ENCODE measurements at regions not wholly inside any gene's neighbourhood (a gene's known extent, or its start where the extent isn't known, plus 50 kb on each side); places are given as distances from the start of the nearest gene placed in this dataset.

GRCh38 chr4:111836601-111837000 lies 308.7 kb upstream of the FAM241A start:
- Histone ChIP-seq H3K9me3 (ENCODE audit: control insufficient read depth, low read length) (peaks cover 1% of the 10 kb centered on the region), H3K27me3 (ENCODE audit: control insufficient read depth in 1 of 2, insufficient read depth in 2 of 2, low read length in 1 of 2) (no peaks in the 10 kb centered on the region), H3K36me3 (ENCODE audit: control insufficient read depth in 1 of 2, insufficient read depth in 2 of 2, low read length in 1 of 2) (no peaks in the 10 kb centered on the region), H3K4me1 (ENCODE audit: control insufficient read depth in 1 of 2, insufficient read depth in 2 of 2, low read length in 2 of 2) (no peaks in the 10 kb centered on the region), H3K4me3 (ENCODE audit: low read length in 2 of 2) (no peak overlapping the region), H3K27ac (ENCODE audit: low read depth in 1 of 2, low read length in 2 of 2) (no peak overlapping the region)
- DNase-seq (no peak), ATAC-seq (ENCODE audit: low FRiP score) (no peak)
- 79 to 81% methylated on average over 3 of the region's 3 CpGs for WGBS, 2 donors
- intact Hi-C loops (cut with DNase I), result no loop called here

GRCh38 chr4:111837761-111838160 lies 307.5 kb upstream of the FAM241A start:
- Histone ChIP-seq H3K4me3 (ENCODE audit: low read length in 2 of 2) (no peak overlapping the region), H3K36me3 (ENCODE audit: control insufficient read depth in 1 of 2, insufficient read depth in 2 of 2, low read length in 1 of 2) (no peaks in the 10 kb centered on the region), H3K27me3 (ENCODE audit: control insufficient read depth in 1 of 2, insufficient read depth in 2 of 2, low read length in 1 of 2) (no peaks in the 10 kb centered on the region), H3K9me3 (ENCODE audit: control insufficient read depth, low read length) (peaks cover 1% of the 10 kb centered on the region), H3K4me1 (ENCODE audit: control insufficient read depth in 1 of 2, insufficient read depth in 2 of 2, low read length in 2 of 2) (no peaks in the 10 kb centered on the region), H3K27ac (ENCODE audit: low read depth in 1 of 2, low read length in 2 of 2) (no peak overlapping the region)
- no peak for DNase-seq
- 76 to 83% methylated on average over 2 of the region's 2 CpGs for WGBS, 2 donors
- ATAC-seq (ENCODE audit: low FRiP score), result no peak
- intact Hi-C loops (cut with DNase I), result no loop called here

GRCh38 chr4:111838406-111838930 lies 306.8 kb upstream of the FAM241A start:
- WGBS, 2 donors, result 53 to 58% methylated on average over 4 of the region's 4 CpGs
- H3K9me3 ChIP-seq (ENCODE audit: control insufficient read depth, low read length), result peaks cover 1% of the 10 kb centered on the region
- H3K4me3 ChIP-seq (ENCODE audit: low read length in 2 of 2), result no peak overlapping the region
- no peak overlapping the region for H3K27ac ChIP-seq (ENCODE audit: low read depth in 1 of 2, low read length in 2 of 2)
- DNase-seq, result no peak
- no peaks in the 10 kb centered on the region for H3K36me3 ChIP-seq (ENCODE audit: control insufficient read depth in 1 of 2, insufficient read depth in 2 of 2, low read length in 1 of 2)
- no peaks in the 10 kb centered on the region for H3K27me3 ChIP-seq (ENCODE audit: control insufficient read depth in 1 of 2, insufficient read depth in 2 of 2, low read length in 1 of 2)
- ATAC-seq (ENCODE audit: low FRiP score), result no peak
- intact Hi-C loops (cut with DNase I), result no loop called here
- H3K4me1 ChIP-seq (ENCODE audit: control insufficient read depth in 1 of 2, insufficient read depth in 2 of 2, low read length in 2 of 2), result no peaks in the 10 kb centered on the region

- Histone ChIP-seq H3K4me1 (ENCODE audit: control insufficient read depth in 1 of 2, insufficient read depth in 2 of 2, low read length in 2 of 2) (no peaks in the 10 kb centered on the region), H3K4me3 (ENCODE audit: low read length in 2 of 2) (no peak overlapping the region), H3K27me3 (ENCODE audit: control insufficient read depth in 1 of 2, insufficient read depth in 2 of 2, low read length in 1 of 2) (no peaks in the 10 kb centered on the region), H3K9me3 (ENCODE audit: control insufficient read depth, low read length) (peaks cover 1% of the 10 kb centered on the region), H3K27ac (ENCODE audit: low read depth in 1 of 2, low read length in 2 of 2) (no peak overlapping the region), H3K36me3 (ENCODE audit: control insufficient read depth in 1 of 2, insufficient read depth in 2 of 2, low read length in 1 of 2) (no peaks in the 10 kb centered on the region)
- intact Hi-C loops (cut with DNase I), result no loop called here
- DNase-seq (no peak), ATAC-seq (ENCODE audit: low FRiP score) (no peak)
- 29 to 46% methylated on average over 2 of the region's 2 CpGs for WGBS, 2 donors
Observed at GRCh38 chr4:111839141-111839540, 306.1 kb upstream of the FAM241A start.

- H3K4me3 ChIP-seq (ENCODE audit: low read length in 2 of 2), result no peak overlapping the region
- H3K4me1 ChIP-seq (ENCODE audit: control insufficient read depth in 1 of 2, insufficient read depth in 2 of 2, low read length in 2 of 2), result no peaks in the 10 kb centered on the region
- H3K27ac ChIP-seq (ENCODE audit: low read depth in 1 of 2, low read length in 2 of 2), result no peak overlapping the region
- ATAC-seq (ENCODE audit: low FRiP score), result no peak
- intact Hi-C loops (cut with DNase I), result no loop called here
- WGBS, 2 donors, result 69 to 72% methylated on average over 3 of the region's 3 CpGs
- no peaks in the 10 kb centered on the region for H3K36me3 ChIP-seq (ENCODE audit: control insufficient read depth in 1 of 2, insufficient read depth in 2 of 2, low read length in 1 of 2)
- DNase-seq, result no peak
- H3K9me3 ChIP-seq (ENCODE audit: control insufficient read depth, low read length), result peaks cover 1% of the 10 kb centered on the region
- H3K27me3 ChIP-seq (ENCODE audit: control insufficient read depth in 1 of 2, insufficient read depth in 2 of 2, low read length in 1 of 2), result no peaks in the 10 kb centered on the region
Observed at GRCh38 chr4:111842336-111842735, 302.9 kb upstream of the FAM241A start.

GRCh38 chr4:111847296-111848008 lies 297.8 kb upstream of the FAM241A start:
- H3K4me3 ChIP-seq (ENCODE audit: low read length in 2 of 2), result no peak overlapping the region
- no peak overlapping the region for H3K27ac ChIP-seq (ENCODE audit: low read depth in 1 of 2, low read length in 2 of 2)
- no peaks in the 10 kb centered on the region for H3K27me3 ChIP-seq (ENCODE audit: control insufficient read depth in 1 of 2, insufficient read depth in 2 of 2, low read length in 1 of 2)
- H3K4me1 ChIP-seq (ENCODE audit: control insufficient read depth in 1 of 2, insufficient read depth in 2 of 2, low read length in 2 of 2), result no peaks in the 10 kb centered on the region
- H3K9me3 ChIP-seq (ENCODE audit: control insufficient read depth, low read length), result no peaks in the 10 kb centered on the region
- ATAC-seq (ENCODE audit: low FRiP score) (no peak), DNase-seq (no peak)
- no peaks in the 10 kb centered on the region for H3K36me3 ChIP-seq (ENCODE audit: control insufficient read depth in 1 of 2, insufficient read depth in 2 of 2, low read length in 1 of 2)
- 45 to 47% methylated on average over 5 of the region's 5 CpGs for WGBS, 2 donors
- intact Hi-C loops (cut with DNase I), result no loop called here

- WGBS, 2 donors, result 37 to 49% methylated on average over 1 of the region's 1 CpG
- intact Hi-C loops (cut with DNase I), result loop anchor here in 1 of 2 donors (10.0 kb wide), 1 partner anchor 215 kb away; no protein-coding TSS in a partner anchor
- ATAC-seq (ENCODE audit: low FRiP score), result no peak
Observed at GRCh38 chr4:111849746-111850284, 295.4 kb upstream of the FAM241A start.

GRCh38 chr4:111854494-111855087 lies 290.7 kb upstream of the FAM241A start:
- no peaks in the 10 kb centered on the region for H3K4me1 ChIP-seq (ENCODE audit: control insufficient read depth in 1 of 2, insufficient read depth in 2 of 2, low read length in 2 of 2)
- no peak for ATAC-seq (ENCODE audit: low FRiP score)
- H3K27ac ChIP-seq (ENCODE audit: low read depth in 1 of 2, low read length in 2 of 2), result no peak overlapping the region
- DNase-seq, result no peak
- H3K9me3 ChIP-seq (ENCODE audit: control insufficient read depth, low read length), result no peaks in the 10 kb centered on the region
- 0 to 1% methylated on average over 1 of the region's 1 CpG for WGBS, 2 donors
- no peak overlapping the region for H3K4me3 ChIP-seq (ENCODE audit: low read length in 2 of 2)
- no peaks in the 10 kb centered on the region for H3K36me3 ChIP-seq (ENCODE audit: control insufficient read depth in 1 of 2, insufficient read depth in 2 of 2, low read length in 1 of 2)
- intact Hi-C loops (cut with DNase I), result loop anchor here in 1 of 2 donors (10.0 kb wide), 1 partner anchor 220 kb away; no protein-coding TSS in a partner anchor
- no peaks in the 10 kb centered on the region for H3K27me3 ChIP-seq (ENCODE audit: control insufficient read depth in 1 of 2, insufficient read depth in 2 of 2, low read length in 1 of 2)

More at GRCh38 chr4:111849746-111850284, 295.4 kb upstream of the FAM241A start:
- DNase-seq, result no peak
- Histone ChIP-seq H3K27ac (ENCODE audit: low read depth in 1 of 2, low read length in 2 of 2) (no peak overlapping the region), H3K9me3 (ENCODE audit: control insufficient read depth, low read length) (no peaks in the 10 kb centered on the region), H3K36me3 (ENCODE audit: control insufficient read depth in 1 of 2, insufficient read depth in 2 of 2, low read length in 1 of 2) (no peaks in the 10 kb centered on the region), H3K27me3 (ENCODE audit: control insufficient read depth in 1 of 2, insufficient read depth in 2 of 2, low read length in 1 of 2) (no peaks in the 10 kb centered on the region), H3K4me3 (ENCODE audit: low read length in 2 of 2) (no peak overlapping the region), H3K4me1 (ENCODE audit: control insufficient read depth in 1 of 2, insufficient read depth in 2 of 2, low read length in 2 of 2) (no peaks in the 10 kb centered on the region)

All from aorta (tissue), 5 donors.